ENCODE measurements at regions not wholly inside any gene's neighbourhood (a gene's known extent, or its start where the extent isn't known, plus 50 kb on each side); places are given as distances from the start of the nearest gene placed in this dataset.

DNA sequence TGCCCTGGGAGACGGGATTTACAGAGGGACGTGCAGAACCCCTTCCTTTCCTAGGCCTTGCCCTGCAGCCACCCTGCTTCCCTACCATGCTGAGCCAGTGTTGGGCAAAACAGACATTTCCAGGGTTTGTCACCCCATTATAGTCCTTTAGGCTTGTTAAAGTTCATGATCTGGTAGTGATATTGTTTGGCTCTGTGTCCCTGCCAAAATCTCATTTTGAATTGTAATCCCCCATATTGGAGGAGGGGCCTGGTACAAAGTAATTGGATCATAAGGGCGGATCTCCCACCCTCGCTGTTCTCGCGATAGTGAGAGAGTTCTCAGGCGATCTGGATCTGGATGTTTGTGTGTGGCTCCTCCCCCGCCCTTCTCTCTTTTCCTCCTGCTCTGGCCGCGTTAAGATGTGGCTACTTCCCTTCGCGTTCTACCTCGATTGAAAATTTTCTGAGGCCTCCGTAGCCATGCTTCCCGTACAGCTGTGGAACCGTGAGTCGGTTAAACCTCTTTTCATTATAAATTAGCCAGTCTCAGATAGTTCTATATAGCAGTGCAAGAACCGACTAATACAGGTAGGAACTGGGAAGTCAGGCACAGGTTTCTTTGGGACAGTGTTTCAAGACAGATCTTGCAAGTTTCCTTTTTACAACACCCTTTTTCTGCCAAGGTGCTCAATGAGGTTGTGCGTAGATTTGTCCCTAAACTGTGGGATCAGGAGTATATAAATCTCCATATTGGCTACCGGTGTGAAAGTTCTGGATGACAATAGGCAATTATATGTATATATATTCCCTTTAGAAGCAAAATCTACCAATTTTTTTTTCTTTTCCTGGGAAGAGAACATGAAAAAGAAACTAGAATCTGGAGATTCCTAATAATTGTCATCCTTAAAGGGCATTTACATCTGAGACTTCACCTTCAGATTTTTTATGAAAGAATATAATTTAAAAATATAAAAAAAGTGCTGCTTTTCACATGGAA is 152.1 kb downstream of the SAMD5 start:
- Histone ChIP-seq H3K27me3 (ENCODE audit: insufficient read depth, poor library complexity, severe bottlenecking) (no peaks in the 10 kb centered on the region), H3K27ac (replicated peaks) (no peak overlapping the region), H3K4me3 (replicated peaks; ENCODE audit: insufficient read depth, low read length) (no peak overlapping the region)
- TF ChIP-seq GABPA (IDR thresholded peaks at IDR 0.05; ENCODE audit: low read depth), result no peak
- TF ChIP-seq SPI1 (IDR thresholded peaks at IDR 0.05; ENCODE audit: borderline replicate concordance, low read depth), result no peak
- TF ChIP-seq CTCF (IDR thresholded peaks at IDR 0.05; ENCODE audit: insufficient read depth, low read length), result no peak
- TF ChIP-seq, protein P1, sequence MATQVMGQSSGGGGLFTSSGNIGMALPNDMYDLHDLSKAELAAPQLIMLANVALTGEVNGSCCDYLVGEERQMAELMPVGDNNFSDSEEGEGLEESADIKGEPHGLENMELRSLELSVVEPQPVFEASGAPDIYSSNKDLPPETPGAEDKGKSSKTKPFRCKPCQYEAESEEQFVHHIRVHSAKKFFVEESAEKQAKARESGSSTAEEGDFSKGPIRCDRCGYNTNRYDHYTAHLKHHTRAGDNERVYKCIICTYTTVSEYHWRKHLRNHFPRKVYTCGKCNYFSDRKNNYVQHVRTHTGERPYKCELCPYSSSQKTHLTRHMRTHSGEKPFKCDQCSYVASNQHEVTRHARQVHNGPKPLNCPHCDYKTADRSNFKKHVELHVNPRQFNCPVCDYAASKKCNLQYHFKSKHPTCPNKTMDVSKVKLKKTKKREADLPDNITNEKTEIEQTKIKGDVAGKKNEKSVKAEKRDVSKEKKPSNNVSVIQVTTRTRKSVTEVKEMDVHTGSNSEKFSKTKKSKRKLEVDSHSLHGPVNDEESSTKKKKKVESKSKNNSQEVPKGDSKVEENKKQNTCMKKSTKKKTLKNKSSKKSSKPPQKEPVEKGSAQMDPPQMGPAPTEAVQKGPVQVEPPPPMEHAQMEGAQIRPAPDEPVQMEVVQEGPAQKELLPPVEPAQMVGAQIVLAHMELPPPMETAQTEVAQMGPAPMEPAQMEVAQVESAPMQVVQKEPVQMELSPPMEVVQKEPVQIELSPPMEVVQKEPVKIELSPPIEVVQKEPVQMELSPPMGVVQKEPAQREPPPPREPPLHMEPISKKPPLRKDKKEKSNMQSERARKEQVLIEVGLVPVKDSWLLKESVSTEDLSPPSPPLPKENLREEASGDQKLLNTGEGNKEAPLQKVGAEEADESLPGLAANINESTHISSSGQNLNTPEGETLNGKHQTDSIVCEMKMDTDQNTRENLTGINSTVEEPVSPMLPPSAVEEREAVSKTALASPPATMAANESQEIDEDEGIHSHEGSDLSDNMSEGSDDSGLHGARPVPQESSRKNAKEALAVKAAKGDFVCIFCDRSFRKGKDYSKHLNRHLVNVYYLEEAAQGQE (IDR thresholded peaks at IDR 0.05; ENCODE audit: insufficient replicate concordance, low read depth), result no peak
- TF ChIP-seq POLR2AphosphoS5 (IDR thresholded peaks at IDR 0.05; ENCODE audit: low read depth), result no peak
- DNase-seq (ENCODE audit: low read depth in 1 of 2, low spot score in 1 of 2), result no peak

- DNase-seq (ENCODE audit: low read depth in 1 of 2, low spot score in 1 of 2), result no peak
- TF ChIP-seq GABPA (IDR thresholded peaks at IDR 0.05; ENCODE audit: low read depth), result no peak
- TF ChIP-seq CTCF (IDR thresholded peaks at IDR 0.05; ENCODE audit: insufficient read depth, low read length), result no peak
- no peak for TF ChIP-seq SPI1 (IDR thresholded peaks at IDR 0.05; ENCODE audit: borderline replicate concordance, low read depth)
- TF ChIP-seq, protein P1 (IDR thresholded peaks at IDR 0.05; ENCODE audit: insufficient replicate concordance, low read depth), result no peak
- TF ChIP-seq POLR2AphosphoS5 (IDR thresholded peaks at IDR 0.05; ENCODE audit: low read depth), result no peak
Observed at GRCh38 chr6:147662646-147663045, 154.2 kb downstream of the SAMD5 start.

GRCh38 chr6:147664092-147664491 is 155.6 kb downstream of the SAMD5 start:
- TF ChIP-seq, protein P1 (IDR thresholded peaks at IDR 0.05; ENCODE audit: insufficient replicate concordance, low read depth), result no peak
- TF ChIP-seq CTCF (IDR thresholded peaks at IDR 0.05; ENCODE audit: insufficient read depth, low read length) (no peak), GABPA (IDR thresholded peaks at IDR 0.05; ENCODE audit: low read depth) (no peak), POLR2AphosphoS5 (IDR thresholded peaks at IDR 0.05; ENCODE audit: low read depth) (no peak), SPI1 (IDR thresholded peaks at IDR 0.05; ENCODE audit: borderline replicate concordance, low read depth) (no peak)
- no peak overlapping the region for H3K4me3 ChIP-seq (replicated peaks; ENCODE audit: insufficient read depth, low read length)
- DNase-seq (ENCODE audit: low read depth in 1 of 2, low spot score in 1 of 2), result no peak

More at GRCh38 chr6:147662646-147663045, 154.2 kb downstream of the SAMD5 start:
- Histone ChIP-seq H3K27me3 (ENCODE audit: insufficient read depth, poor library complexity, severe bottlenecking) (no peaks in the 10 kb centered on the region), H3K27ac (replicated peaks) (no peak overlapping the region), H3K4me3 (replicated peaks; ENCODE audit: insufficient read depth, low read length) (no peak overlapping the region)

More at GRCh38 chr6:147664092-147664491, 155.6 kb downstream of the SAMD5 start:
- Histone ChIP-seq H3K27ac (replicated peaks) (no peak overlapping the region), H3K27me3 (ENCODE audit: insufficient read depth, poor library complexity, severe bottlenecking) (no peaks in the 10 kb centered on the region)

All from HL-60 (cell line).